ENCODE measurements at regions not wholly inside any gene's neighbourhood (a gene's known extent, or its start where the extent isn't known, plus 50 kb on each side); places are given as distances from the start of the nearest gene placed in this dataset.

DNA sequence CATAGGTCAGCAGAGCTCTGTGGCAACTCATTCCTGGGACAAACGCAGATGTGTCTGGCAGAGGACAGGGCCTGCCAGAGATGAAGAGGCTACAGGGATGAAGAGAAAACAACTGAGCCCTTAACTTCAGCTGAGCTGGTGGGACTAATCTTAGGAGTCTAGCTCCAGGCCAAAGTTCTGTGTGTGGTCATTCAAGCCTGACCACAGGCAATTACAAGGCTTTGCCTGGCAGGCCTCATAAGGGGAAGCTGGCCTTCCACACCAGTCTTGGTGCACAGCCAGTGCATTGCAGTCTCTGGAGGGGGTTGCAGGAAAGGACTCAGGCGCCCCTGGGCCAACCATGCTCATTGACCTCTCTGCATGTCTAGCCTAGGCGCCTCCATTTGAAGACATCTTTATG lies 127.6 kb upstream of the DAAM1 start:
- Mint-ChIP-seq H3K27me3 (ENCODE audit: low read depth in 2 of 2) (no peaks in the 10 kb centered on the region), H3K9me3 (peaks cover 0 to 3% of the 10 kb centered on the region in 2 donors), H3K4me3 (no peak overlapping the region), H3K36me3 (no peaks in the 10 kb centered on the region), H3K27ac (no peak overlapping the region), H3K4me1 (no peaks in the 10 kb centered on the region)
- DNase-seq (no peak), ATAC-seq (no peak)
- no peak for TF ChIP-seq CTCF (IDR thresholded peaks at IDR 0.05)
- WGBS (ENCODE audit: insufficient coverage): 89% methylated on average over 3 of the region's 3 CpGs
- Histone ChIP-seq H3K4me3 (ENCODE audit: low read length) (no peak overlapping the region), H3K36me3 (ENCODE audit: control insufficient read depth, insufficient read depth, low read length) (no peaks in the 10 kb centered on the region), H3K9me3 (ENCODE audit: control insufficient read depth, insufficient read depth, low read length) (no peaks in the 10 kb centered on the region), H3K27ac (ENCODE audit: low read length) (no peak overlapping the region), H3K4me1 (ENCODE audit: control insufficient read depth, insufficient read depth, low read length) (no peaks in the 10 kb centered on the region), H3K27me3 (ENCODE audit: control insufficient read depth, insufficient read depth, low read length) (no peaks in the 10 kb centered on the region)
- intact Hi-C loops (cut with micrococcal nuclease): no loop called here

GRCh38 chr14:59061292-59061691 lies 127.2 kb upstream of the DAAM1 start:
- Histone ChIP-seq H3K9me3 (ENCODE audit: control insufficient read depth, insufficient read depth, low read length) (no peaks in the 10 kb centered on the region), H3K27ac (ENCODE audit: low read length) (no peak overlapping the region), H3K36me3 (ENCODE audit: control insufficient read depth, insufficient read depth, low read length) (no peaks in the 10 kb centered on the region), H3K4me3 (ENCODE audit: low read length) (no peak overlapping the region), H3K4me1 (ENCODE audit: control insufficient read depth, insufficient read depth, low read length) (no peaks in the 10 kb centered on the region), H3K27me3 (ENCODE audit: control insufficient read depth, insufficient read depth, low read length) (no peaks in the 10 kb centered on the region)
- intact Hi-C loops (cut with micrococcal nuclease): no loop called here
- H3K4me1 Mint-ChIP-seq: no peaks in the 10 kb centered on the region
- peaks cover 0 to 3% of the 10 kb centered on the region in 2 donors for H3K9me3 Mint-ChIP-seq
- no peaks in the 10 kb centered on the region for H3K27me3 Mint-ChIP-seq (ENCODE audit: low read depth in 2 of 2)
- no peak overlapping the region for H3K4me3 Mint-ChIP-seq
- no peaks in the 10 kb centered on the region for H3K36me3 Mint-ChIP-seq
- ATAC-seq (no peak), DNase-seq (no peak)
- no peak for TF ChIP-seq CTCF (IDR thresholded peaks at IDR 0.05)
- no peak overlapping the region for H3K27ac Mint-ChIP-seq
- WGBS (ENCODE audit: insufficient coverage): no CpG with 5 or more reads among the region's 3 CpGs

- Mint-ChIP-seq H3K4me3 (no peak overlapping the region), H3K27ac (no peak overlapping the region), H3K27me3 (ENCODE audit: low read depth in 2 of 2) (no peaks in the 10 kb centered on the region), H3K4me1 (no peaks in the 10 kb centered on the region), H3K36me3 (no peaks in the 10 kb centered on the region), H3K9me3 (peaks cover 0 to 3% of the 10 kb centered on the region in 2 donors)
- ATAC-seq (no peak), DNase-seq (no peak)
- intact Hi-C loops (cut with micrococcal nuclease): no loop called here
- Histone ChIP-seq H3K36me3 (ENCODE audit: control insufficient read depth, insufficient read depth, low read length) (no peaks in the 10 kb centered on the region), H3K4me3 (ENCODE audit: low read length) (no peak overlapping the region), H3K4me1 (ENCODE audit: control insufficient read depth, insufficient read depth, low read length) (no peaks in the 10 kb centered on the region), H3K9me3 (ENCODE audit: control insufficient read depth, insufficient read depth, low read length) (no peaks in the 10 kb centered on the region), H3K27me3 (ENCODE audit: control insufficient read depth, insufficient read depth, low read length) (no peaks in the 10 kb centered on the region), H3K27ac (ENCODE audit: low read length) (no peak overlapping the region)
- no peak for TF ChIP-seq CTCF (IDR thresholded peaks at IDR 0.05)
- WGBS (ENCODE audit: insufficient coverage): no CpG with 5 or more reads among the region's 2 CpGs
Observed at GRCh38 chr14:59063259-59063658, 125.2 kb upstream of the DAAM1 start.

- no peak for ATAC-seq
- no peak for TF ChIP-seq CTCF (IDR thresholded peaks at IDR 0.05)
- no peaks in the 10 kb centered on the region for H3K9me3 ChIP-seq (ENCODE audit: control insufficient read depth, insufficient read depth, low read length)
- H3K4me1 ChIP-seq (ENCODE audit: control insufficient read depth, insufficient read depth, low read length): no peaks in the 10 kb centered on the region
- WGBS (ENCODE audit: insufficient coverage): 42% methylated on average over 4 of the region's 4 CpGs
- Mint-ChIP-seq H3K4me3 (no peak overlapping the region), H3K36me3 (no peaks in the 10 kb centered on the region), H3K4me1 (no peaks in the 10 kb centered on the region), H3K9me3 (peaks cover 0 to 3% of the 10 kb centered on the region in 2 donors), H3K27ac (no peak overlapping the region), H3K27me3 (ENCODE audit: low read depth in 2 of 2) (peaks cover 4 to 16% of the 10 kb centered on the region in 2 donors)
- H3K27me3 ChIP-seq (ENCODE audit: control insufficient read depth, insufficient read depth, low read length): no peaks in the 10 kb centered on the region
- DNase-seq: no peak
- no peak overlapping the region for H3K4me3 ChIP-seq (ENCODE audit: low read length)
- no peaks in the 10 kb centered on the region for H3K36me3 ChIP-seq (ENCODE audit: control insufficient read depth, insufficient read depth, low read length)
- H3K27ac ChIP-seq (ENCODE audit: low read length): no peak overlapping the region
- intact Hi-C loops (cut with micrococcal nuclease): no loop called here
Observed at GRCh38 chr14:59067127-59067894, 121.2 kb upstream of the DAAM1 start.

Data from natural killer cell (primary cell).